Mesodermal cell (in vitro differentiated cells): ENCODE measurements at regions not wholly inside any gene's neighbourhood (a gene's known extent, or its start where the extent isn't known, plus 50 kb on each side); places are given as distances from the start of the nearest gene placed in this dataset.

Source experiments
- H3K27ac ChIP-seq: 2 replicates; pipeline ENCODE4 v1.7.0; 2013; ENCODE audit warnings: mild to moderate bottlenecking, low read depth, low read length, moderate library complexity; ENCODE audit not compliant: severe bottlenecking
- H3K36me3 ChIP-seq: 2 replicates; pipeline ENCODE4 v1.7.1; 2013; ENCODE audit warnings: mild to moderate bottlenecking, low read length, moderate library complexity; ENCODE audit not compliant: control insufficient read depth, insufficient read depth
- H3K4me1 ChIP-seq: one replicate; pipeline ENCODE4 v1.7.1; 2013; ENCODE audit warnings: mild to moderate bottlenecking, low read length; ENCODE audit not compliant: insufficient read depth, control insufficient read depth, poor library complexity, severe bottlenecking
- H3K4me3 ChIP-seq: 2 replicates; pipeline ENCODE4 v1.7.0; 2013; ENCODE audit warnings: low read length, control low read depth, mild to moderate bottlenecking; ENCODE audit not compliant: insufficient read depth, poor library complexity, severe bottlenecking; ENCODE audit errors: extremely low read depth
- H3K9me3 ChIP-seq: 2 replicates; pipeline ENCODE4 v1.7.1; 2013; ENCODE audit warnings: mild to moderate bottlenecking, low read length, moderate library complexity; ENCODE audit not compliant: control insufficient read depth
- WGBS, 2 experiments: methylation state at CpG; one replicate each; pipeline ENCODE4 v1.1.5; 2013; ENCODE audit warnings: missing lambda C conversion rate in 2 of 2; ENCODE audit not compliant: insufficient coverage in 2 of 2; 5-methylcytosine and 5-hydroxymethylcytosine counted together

DNA sequence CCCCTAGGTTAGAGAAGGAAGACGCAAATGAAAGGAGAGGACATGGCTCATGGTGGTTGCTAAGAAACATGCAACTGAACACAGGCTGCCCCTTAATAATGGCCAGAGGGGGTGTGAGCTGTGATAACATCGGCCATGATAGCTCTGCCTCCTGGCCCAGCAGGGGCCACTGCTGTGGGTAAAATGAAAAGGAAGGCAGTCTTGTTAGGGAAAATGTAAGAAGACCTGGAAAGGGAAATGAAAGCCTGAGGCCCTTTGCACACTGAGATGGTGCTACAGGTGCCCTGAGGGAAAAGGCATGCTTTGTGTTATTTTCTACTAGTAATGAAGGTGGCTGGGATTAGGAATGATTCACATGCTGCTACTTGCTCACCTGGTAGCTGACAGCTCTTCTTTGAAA is 123.6 kb upstream of the MID1 start:
- no peaks in the 10 kb centered on the region for H3K36me3 ChIP-seq
- no peak overlapping the region for H3K4me3 ChIP-seq
- 17 to 33% methylated on average over 1 of the region's 2 CpGs for WGBS, 2 experiments
- peak overlapping the region; percentile 53 for H3K27ac ChIP-seq
- H3K4me1 ChIP-seq, result peaks cover 4% of the 10 kb centered on the region
- no peaks in the 10 kb centered on the region for H3K9me3 ChIP-seq

DNA sequence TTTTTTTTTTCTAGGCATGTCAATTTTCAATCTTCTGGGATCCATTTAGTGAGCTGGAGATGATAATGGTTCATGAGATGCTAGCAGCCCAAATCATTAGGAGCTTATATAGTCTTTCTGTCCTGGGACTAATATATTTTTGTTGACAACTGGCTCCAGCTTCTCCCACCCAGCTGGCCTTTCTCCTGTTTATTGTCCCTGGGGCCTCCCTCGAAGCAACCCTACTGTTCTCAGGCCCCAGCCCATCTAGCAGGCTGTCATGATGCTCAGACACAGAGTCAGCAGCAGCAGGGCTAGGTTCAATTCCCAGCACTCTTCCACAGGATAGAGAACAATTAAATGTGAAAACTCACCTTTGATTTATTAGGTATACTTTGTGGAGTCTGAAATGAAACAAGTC is 127.6 kb upstream of the MID1 start:
- Histone ChIP-seq H3K4me1 (no peaks in the 10 kb centered on the region), H3K27ac (no peak overlapping the region), H3K4me3 (no peak overlapping the region), H3K9me3 (no peaks in the 10 kb centered on the region), H3K36me3 (no peaks in the 10 kb centered on the region)
- no CpG with 5 or more reads among the region's 1 CpG for WGBS, 2 experiments

DNA sequence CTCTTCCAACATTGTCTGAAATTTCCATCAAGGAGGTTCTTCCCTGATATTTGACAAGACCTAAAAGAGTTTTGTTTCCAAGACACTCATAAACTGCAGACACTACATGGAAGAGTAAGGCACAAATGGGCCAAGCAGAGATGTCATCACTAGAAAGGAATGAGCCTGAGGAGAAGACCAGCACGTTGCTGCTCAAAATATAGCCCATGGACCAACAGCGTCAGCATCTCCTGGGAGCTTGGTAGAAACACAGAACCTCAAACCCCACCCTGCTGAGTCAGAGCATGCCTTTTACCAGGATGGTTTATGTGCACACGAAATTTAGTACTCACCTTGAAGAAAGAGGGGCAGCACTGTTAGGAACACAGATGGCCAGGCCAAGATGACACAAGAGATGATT is 128.7 kb upstream of the MID1 start:
- no peaks in the 10 kb centered on the region for H3K36me3 ChIP-seq
- H3K27ac ChIP-seq, result no peak overlapping the region
- H3K4me3 ChIP-seq, result no peak overlapping the region
- WGBS, 2 experiments, result 83 to 90% methylated on average over 1 to 2 of the region's 3 CpGs
- H3K4me1 ChIP-seq, result peaks cover 8% of the 10 kb centered on the region
- no peaks in the 10 kb centered on the region for H3K9me3 ChIP-seq

DNA sequence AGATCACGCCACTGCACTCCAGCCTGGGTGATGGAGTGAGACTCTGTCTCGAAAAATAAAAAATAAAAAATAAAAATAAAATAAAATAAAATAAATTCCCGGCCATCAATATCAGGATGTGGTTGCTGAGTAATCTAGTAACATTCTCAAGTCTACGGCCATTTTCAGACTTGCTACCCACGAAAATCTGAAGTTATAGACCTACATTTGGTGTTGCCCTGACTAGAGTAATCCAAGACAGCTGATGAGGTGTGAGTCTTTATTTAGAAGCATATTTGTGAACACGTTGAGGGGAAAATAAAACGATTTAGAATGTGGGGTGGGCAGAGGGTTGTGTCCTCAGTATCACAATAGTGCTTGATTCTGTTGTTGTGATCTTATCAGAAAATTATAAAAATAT is 130.2 kb upstream of the MID1 start:
- Histone ChIP-seq H3K9me3 (no peaks in the 10 kb centered on the region), H3K4me1 (peaks cover 20% of the 10 kb centered on the region), H3K4me3 (no peak overlapping the region), H3K27ac (no peak overlapping the region), H3K36me3 (no peaks in the 10 kb centered on the region)
- 100% methylated on average over 3 of the region's 7 CpGs; no CpG with 5 or more reads in 1 of the 2 experiments for WGBS, 2 experiments

DNA sequence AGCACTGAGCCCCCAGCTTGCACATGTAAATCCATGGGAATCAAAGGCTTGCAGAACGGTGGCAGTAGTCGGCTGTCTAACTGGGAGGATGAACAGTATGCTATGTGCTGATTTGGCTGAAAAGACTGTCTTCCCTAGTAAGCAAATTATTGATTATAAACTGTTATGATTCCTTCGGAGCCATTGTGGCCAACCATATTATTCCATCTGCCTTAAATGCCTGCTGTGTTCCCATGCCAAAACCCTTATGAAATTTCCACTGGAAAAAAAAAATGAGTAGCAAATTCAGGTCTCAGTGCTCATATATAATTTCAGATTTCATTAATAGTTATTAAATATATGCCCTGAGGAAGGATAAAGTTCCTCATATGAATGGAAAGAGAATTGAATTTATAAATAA is 132.7 kb upstream of the MID1 start:
- no peaks in the 10 kb centered on the region for H3K9me3 ChIP-seq
- no CpG with 5 or more reads among the region's 3 CpGs for WGBS, 2 experiments

DNA sequence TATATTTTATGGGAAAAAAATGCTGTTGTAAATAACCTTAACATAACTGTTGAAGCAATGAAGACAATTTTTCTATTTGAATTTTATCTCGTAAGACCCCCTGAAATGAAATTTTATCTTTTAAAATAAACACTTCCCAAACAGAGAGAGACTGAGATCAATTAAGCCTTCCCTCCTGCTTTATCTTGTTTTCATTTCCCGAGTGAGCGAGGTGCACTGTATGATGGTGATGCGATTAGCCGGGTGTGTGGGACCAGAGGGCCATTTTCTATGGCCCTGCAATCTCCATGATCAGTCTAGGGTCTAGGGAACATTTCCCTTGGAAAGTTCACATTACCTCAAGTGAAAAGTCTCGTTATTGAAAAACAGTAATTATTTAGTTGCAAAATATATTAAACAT is 134.1 kb upstream of the MID1 start:
- Histone ChIP-seq H3K27ac (peak overlapping the region; percentile 36), H3K9me3 (no peaks in the 10 kb centered on the region), H3K36me3 (no peaks in the 10 kb centered on the region), H3K4me3 (no peak overlapping the region), H3K4me1 (peaks cover 27% of the 10 kb centered on the region)
- no CpG with 5 or more reads among the region's 6 CpGs for WGBS, 2 experiments

More for the DNA sequence above, 132.7 kb upstream of the MID1 start:
- H3K36me3 ChIP-seq, result no peaks in the 10 kb centered on the region
- no peak overlapping the region for H3K27ac ChIP-seq
- H3K4me1 ChIP-seq, result peaks cover 27% of the 10 kb centered on the region
- no peak overlapping the region for H3K4me3 ChIP-seq

DNA sequence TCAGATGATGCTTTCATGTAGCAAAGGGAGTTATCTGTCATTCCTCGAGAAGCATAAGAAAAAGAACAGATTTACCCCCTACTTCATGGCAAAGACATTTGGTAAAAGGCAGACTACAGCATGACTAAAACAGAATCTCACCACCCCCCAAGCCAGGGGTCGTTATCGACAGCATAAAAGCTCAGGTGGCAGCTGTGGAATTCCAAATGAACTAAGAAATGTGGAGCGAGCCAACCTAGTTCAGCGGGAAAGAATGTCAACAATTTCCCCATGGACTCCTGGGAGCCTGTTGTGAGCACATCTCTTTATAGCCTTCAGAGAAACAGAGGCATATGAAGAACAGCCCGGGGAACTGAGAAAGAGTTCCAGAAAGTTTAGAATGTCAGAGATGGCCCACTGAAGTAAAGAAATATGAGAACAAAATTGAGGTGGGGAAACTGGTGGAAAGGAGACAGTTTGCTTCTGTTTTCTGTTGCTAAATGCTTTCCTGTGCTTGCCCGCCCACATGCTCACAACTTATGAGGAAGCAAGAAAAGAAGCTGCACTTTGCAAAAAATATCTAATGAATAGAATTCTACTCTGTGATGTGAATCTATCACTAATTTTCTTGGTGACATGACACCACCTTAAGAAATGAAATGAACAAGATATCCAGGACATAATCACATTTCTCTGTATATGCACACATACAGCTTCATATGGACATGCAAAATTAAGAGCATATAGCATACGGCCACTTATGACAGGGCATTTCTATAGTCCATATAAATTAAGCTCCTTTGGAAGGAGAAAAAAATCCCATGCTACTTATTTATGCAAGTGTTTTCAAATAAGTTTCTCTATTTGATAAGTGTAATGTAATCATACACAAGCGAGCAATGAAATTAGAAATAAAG is 135.3 kb upstream of the MID1 start:
- Histone ChIP-seq H3K9me3 (no peaks in the 10 kb centered on the region), H3K4me1 (peaks cover 27% of the 10 kb centered on the region), H3K36me3 (no peaks in the 10 kb centered on the region), H3K4me3 (no peak overlapping the region), H3K27ac (peak overlapping the region; percentile 98)
- WGBS, 2 experiments, result 0% methylated on average over 3 of the region's 9 CpGs; no CpG with 5 or more reads in 1 of the 2 experiments

DNA sequence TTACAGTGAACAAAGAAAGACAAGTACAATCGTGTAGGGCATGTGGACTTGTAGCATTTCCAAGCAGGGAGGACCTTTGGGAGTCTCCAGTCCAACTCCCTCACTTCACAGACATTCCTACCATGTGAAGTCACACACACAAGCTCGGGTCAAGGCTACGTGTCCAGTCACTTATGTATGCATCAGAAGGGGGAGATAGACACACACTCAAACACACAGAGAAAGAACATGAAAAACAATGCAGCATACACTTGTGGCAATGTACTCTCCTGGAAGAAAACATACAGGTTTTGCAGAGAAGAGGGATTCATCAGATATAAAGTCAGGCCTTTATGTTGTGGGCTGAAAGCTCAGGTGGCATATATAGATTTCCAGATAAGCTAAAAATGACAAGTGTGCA is 136.1 kb upstream of the MID1 start:
- Histone ChIP-seq H3K9me3 (no peaks in the 10 kb centered on the region), H3K27ac (peak overlapping the region; percentile 98), H3K36me3 (no peaks in the 10 kb centered on the region), H3K4me1 (peaks cover 29% of the 10 kb centered on the region), H3K4me3 (no peak overlapping the region)
- WGBS, 2 experiments, result no CpG with 5 or more reads among the region's 3 CpGs

DNA sequence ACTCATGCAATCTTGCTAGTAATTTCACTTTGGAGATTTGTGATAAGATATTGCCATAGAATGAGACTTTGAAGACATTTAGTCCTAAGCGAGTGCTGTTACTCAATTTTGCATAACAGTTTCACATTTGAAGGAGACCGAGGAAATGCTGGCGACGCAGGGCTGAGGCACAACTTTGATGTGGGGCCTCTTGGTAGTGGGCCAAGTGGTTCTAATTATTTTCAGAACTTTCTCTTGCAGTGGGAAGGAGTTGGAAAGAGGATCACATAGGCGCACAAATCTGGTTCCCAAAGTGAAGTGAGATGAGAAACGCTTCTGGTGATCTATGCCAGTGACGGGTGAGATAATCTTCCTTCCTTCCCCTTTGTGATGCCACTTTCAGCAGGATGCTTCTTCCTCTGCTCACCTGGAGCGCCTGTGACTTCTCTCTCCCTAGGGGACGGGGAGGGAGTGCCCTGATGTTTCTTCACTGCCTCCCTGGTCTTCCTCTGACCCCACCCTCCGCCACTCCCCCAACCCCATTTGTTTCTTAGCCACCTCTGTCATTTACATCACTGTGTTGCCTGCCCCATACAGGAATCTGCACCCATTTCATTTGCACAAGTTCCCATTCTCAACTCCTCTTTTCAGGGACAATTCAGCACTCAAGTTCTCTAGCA is 138.9 kb upstream of the MID1 start:
- Histone ChIP-seq H3K36me3 (no peaks in the 10 kb centered on the region), H3K4me3 (no peak overlapping the region), H3K4me1 (peaks cover 20% of the 10 kb centered on the region), H3K27ac (no peak overlapping the region), H3K9me3 (no peaks in the 10 kb centered on the region)
- 42 to 50% methylated on average over 1 to 4 of the region's 10 CpGs for WGBS, 2 experiments

DNA sequence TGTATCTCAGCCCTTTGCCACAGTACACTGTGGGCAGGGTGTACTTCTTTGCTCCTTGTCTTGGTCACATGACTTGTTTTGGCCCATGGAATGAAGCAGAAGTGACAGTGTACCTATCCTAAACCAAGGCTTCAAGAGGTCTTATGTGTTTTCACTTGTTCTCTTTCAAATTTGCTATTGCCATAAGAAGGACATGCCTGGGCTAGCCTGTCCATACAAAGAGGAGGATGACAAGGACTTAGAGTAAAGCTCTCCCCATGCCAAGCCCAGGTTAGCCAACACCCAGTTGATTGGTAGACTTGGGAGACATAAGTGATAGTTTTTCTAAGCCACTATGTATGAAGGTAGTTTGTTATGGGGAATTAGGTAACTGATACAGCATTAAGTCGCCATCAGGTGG is 141.1 kb upstream of the MID1 start:
- Histone ChIP-seq H3K27ac (no peak overlapping the region), H3K4me3 (no peak overlapping the region), H3K36me3 (no peaks in the 10 kb centered on the region), H3K9me3 (no peaks in the 10 kb centered on the region), H3K4me1 (peaks cover 9% of the 10 kb centered on the region)
- WGBS, 2 experiments, result no CpG with 5 or more reads among the region's 1 CpG

DNA sequence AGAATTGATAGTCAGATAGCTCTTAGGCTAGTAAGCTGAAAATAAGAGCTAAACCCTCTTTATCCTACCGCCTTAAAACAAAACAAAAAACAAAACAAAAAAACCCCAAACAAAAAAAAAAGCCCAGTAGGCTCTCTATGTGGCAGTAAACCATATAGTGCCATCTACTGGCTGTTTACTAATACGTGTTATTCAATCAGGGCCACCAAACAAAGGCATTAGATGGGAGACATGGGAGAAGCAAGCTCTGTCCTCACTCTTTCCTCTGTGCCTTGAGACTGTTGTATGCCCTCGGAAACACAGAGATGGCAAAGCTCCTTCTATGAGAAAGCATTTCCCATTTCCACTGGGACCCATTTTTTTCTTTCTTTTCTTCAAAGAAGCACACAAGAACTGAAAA is 148.8 kb upstream of the MID1 start:
- H3K9me3 ChIP-seq, result no peaks in the 10 kb centered on the region
- peak overlapping the region; percentile 88 for H3K27ac ChIP-seq
- 0% methylated on average over 1 of the region's 3 CpGs; no CpG with 5 or more reads in 1 of the 2 experiments for WGBS, 2 experiments
- peaks cover 9% of the 10 kb centered on the region for H3K4me1 ChIP-seq
- H3K36me3 ChIP-seq, result no peaks in the 10 kb centered on the region
- no peak overlapping the region for H3K4me3 ChIP-seq
